GM21737 (cell line): ENCODE measurements at regions not wholly inside any gene's neighbourhood (a gene's known extent, or its start where the extent isn't known, plus 50 kb on each side); places are given as distances from the start of the nearest gene placed in this dataset.

Source experiments
- ATAC-seq: cut with Tn5 transposase; IDR thresholded peaks from one replicate; pipeline ENCODE4 v1.9.1; 2021; ENCODE audit warnings: mild to moderate bottlenecking, moderate library complexity; ENCODE audit not compliant: unreplicated experiment

DNA sequence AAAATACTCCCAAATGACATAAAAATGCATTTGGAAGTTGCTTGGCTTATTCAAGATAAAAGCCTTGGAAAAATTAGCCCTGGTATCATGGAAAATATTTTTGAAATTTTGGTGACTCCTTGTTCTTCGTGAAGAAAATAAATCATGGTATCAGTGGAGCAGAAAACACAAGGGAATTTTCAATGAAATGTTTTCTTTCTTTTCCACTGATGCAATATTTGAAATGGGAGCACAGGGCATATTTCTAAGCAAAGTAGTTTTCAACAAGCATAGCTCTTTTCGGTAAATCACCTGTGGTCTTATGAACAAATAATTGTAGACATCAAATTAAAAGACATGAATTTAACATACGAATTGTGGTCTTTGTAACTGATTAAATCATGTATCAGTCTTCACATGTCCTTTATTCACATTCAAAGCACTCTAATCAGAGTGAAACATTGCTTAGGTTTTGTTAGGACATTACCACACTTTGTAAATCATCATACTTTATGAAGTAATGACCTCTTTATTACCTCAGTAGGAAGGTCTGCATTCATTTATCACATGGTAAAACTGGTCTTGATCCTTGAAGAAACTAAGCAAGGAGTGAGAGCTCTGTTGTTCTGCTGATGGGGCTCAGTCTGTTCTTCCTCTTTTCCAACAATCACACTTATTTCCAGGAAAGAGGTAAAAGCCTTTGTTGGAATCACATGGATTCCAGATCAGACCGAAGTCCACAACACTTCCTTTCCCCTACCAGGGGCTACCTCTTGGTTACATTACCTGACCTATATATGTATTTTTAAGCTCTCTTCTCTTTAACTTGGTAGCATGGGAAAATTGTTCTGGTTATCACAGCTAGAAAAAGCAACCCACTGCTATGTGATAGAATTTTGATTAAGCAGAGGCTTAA lies 413.5 kb upstream of the THBS1 start:
- no peak for ATAC-seq

DNA sequence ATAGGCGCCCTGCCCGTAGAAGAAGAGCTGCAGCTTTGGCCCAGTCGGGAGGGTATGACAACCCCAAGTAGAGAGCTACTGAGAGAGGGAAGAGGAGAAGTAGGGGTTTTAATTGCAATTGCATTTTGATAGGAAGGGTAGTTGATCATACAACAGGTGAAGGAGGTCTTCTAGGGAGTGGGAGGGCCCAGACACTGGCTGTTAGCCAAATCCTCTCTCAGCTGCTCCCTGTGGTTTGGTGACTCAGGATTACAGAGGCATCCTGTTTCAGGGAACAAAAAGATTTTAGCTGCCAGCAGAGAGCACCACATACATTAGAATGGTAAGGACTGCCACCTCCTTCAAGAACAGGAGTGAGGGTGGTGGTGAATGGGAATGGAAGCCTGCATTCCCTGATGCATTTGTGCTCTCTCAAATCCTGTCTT lies 408.9 kb upstream of the THBS1 start:
- ATAC-seq: no peak

DNA sequence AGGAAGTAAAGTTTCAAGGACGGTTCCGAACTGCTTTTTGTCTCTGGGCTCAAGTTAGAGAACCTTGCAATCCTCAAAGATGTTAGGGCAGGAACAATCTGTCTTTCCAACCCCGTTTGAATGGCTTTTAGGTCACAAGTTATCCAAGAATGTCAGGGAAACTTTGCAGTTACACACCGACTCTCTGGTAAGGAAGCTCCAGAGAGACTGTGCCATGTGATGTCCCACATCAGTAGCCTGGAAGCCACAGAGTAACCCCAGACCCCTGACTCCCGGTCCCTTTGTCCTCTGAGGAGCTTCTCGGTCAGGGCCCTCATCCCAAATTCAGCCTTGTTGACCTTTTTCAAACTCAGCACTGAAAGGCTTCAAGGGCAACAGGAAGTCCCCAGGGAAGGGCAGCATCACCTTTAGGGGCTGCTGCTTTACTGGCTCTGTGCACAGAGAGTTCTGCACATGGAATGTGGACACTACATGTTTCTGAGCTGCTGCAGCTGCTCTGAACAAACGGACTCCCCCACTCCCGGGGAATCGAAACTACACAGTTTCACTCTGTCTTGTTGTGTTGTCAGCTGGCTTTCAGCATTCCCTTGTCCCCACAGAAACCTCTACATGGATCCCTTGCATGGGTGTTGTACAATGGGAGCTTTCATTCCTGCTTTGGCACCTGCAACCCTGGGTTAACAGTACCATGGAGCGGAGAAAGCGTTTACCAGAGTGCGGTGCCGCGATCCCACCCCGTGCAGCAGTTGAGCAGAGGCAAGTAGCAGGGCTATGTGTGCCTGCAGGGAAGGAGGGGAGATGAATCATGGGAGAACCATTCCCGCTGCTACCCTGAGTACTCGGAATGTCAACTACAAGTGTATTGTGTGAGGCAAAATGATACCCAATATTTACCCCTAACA lies 408.2 kb upstream of the THBS1 start:
- ATAC-seq: no peak

DNA sequence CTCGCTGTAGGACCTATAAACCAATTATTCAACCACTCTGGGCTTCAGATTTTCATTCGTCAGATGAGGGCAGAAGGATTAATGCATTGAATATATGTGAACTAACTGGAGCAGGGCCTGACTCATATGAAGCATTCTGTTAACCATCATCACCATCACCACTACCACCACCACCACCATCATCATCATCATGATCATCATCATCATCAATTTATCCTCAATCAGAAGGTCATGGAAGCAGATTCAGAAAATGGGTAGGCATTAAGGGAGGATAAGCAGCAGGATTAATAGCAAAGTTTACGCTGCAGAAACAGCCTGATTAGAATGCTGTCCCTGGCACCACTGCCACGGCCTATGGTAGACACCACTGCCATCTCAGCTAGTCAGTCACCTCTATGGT lies 407.5 kb upstream of the THBS1 start:
- no peak for ATAC-seq

DNA sequence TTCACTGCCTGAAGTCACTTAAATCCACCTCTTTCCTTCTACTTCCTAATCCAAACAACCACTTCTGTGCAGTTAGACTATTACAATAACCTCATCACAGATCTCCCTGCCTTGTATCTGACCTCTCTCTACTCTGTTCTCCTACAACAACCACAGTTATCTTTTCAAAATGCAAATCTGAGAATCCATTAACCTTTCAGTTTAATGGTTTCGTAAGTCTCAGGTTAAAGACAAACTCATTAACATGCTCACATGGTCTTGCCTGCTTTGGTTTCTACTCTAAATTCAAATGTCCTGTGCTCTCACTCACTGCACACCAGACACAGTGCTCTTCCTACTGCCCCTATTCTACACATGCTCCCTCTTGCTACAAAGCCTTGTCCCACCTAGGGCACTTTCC lies 406.5 kb upstream of the THBS1 start:
- ATAC-seq: no peak

DNA sequence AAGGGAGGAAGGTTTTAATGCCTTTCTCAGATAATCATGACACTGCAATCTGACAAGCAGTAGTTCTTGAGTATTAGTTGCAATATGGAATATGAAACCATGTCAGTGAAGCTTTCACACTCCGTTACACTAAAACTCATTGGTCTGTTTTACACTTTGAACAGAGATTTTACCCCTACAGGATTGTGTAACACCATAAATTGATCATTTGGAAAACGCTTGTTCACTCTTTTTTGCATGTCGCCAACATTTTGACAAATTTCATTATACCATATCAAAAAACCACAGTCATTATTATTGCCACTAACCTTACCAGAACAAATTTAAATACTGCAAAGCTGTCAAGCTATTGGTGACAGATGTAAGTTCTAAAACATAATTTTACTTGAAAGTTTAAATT lies 404.8 kb upstream of the THBS1 start:
- ATAC-seq: no peak

DNA sequence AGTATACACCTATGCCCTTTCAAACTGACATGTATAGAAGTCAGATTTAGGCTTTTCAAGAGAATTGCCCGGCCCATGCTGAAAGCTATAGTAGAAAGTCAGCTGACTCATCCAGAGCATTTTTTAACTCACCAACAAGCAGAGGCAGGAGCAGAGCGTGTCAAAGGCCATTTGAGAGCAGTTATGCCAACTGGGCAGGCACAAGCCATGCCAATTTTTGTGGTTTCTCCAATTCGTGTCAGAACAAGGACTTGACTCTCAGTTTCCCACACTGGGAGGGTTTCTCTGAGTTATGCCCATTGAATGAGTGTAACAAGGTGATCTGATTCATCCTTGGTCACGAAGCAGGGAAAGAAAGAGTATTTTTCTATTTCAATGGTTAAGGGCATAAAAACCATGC lies 403.3 kb upstream of the THBS1 start:
- ATAC-seq: no peak

DNA sequence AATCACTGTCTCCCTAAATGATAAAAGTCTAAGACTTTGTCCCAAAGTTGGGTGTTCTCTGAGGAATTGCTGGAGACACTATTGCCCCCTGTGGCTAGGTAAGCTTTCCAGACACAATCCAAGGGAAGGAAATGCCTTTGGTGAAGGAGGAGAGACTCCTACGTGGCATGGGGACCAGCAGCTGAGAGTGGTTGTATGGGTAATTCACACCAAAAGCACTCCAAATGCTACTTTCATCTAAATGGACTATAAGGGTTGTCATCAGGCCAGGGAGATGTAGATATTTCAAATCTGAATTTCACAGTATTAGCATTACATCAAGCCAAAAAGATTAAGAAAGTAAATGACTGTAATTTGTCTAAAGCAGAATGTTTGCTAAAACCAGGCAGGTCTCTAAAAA lies 400.8 kb upstream of the THBS1 start:
- ATAC-seq: no peak

DNA sequence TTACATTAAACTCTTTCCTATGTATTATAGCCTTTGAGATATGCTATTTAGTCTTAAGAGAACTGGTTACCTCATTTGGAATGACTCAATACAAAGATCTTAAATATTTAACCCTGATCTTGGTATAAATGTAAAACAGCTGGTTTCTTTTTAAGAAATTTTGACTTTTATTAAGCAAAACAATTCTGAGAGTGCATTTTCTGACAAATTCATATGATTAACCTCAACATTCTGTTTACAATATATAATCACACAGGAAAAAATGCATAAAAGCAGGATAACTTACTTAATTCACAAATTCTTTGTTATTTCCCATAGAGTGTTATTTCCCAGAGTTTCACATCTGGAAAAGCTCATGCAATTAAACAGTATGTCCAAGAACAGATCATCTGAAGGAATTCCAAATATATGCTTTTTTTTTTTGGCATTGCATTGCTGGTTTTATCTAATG lies 400.4 kb upstream of the THBS1 start:
- no peak for ATAC-seq

DNA sequence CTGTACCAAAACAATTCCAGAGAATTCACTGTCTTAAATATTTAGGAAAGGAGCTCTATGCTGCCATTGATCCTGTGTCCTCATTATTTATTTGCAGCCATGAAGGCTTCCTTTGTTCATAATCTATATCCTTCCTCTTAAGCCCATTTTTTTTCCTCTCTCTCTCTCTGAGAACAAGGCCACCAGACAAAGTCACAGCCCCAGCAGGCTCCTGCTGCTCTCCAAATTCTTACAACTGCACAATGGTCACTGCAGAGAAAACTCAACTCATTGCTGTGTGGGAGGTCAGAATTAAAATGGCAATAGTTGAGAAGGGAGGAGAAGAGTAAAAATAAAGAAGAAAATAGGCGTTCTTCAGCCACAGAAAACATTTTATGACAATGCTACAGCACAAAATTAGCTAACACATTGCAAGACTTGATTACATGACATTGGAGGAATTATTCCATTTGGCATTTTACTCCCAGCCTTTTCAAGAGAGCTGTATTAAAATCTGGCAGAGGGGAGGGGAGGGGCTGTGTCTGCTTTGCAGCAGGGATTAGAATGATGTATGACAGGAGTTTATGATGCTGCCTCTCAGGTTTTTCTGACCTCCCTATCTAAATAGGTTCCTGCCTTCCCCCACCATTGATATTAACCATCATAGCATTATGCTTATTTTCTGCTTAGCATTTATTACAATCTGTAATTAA lies 399.7 kb upstream of the THBS1 start:
- ATAC-seq: no peak

DNA sequence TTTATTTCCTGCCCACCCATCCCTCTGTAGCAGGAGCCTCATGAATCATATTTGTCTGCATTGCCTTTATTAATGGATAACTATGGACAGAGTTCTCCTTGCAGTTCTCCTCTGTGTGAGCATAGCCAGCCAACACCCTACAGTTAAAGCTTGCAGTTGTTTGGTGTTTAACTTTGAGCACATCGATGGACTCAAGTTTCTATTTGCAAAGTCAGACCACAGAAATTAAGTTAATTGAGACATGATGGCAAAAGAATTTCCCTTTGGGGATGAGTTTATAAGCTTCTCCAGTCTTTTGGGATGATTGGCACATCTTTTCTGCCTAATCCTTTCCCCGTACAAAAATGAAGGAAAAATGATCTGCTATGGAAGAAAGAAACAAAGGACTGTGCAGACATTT lies 398.9 kb upstream of the THBS1 start:
- ATAC-seq: no peak

DNA sequence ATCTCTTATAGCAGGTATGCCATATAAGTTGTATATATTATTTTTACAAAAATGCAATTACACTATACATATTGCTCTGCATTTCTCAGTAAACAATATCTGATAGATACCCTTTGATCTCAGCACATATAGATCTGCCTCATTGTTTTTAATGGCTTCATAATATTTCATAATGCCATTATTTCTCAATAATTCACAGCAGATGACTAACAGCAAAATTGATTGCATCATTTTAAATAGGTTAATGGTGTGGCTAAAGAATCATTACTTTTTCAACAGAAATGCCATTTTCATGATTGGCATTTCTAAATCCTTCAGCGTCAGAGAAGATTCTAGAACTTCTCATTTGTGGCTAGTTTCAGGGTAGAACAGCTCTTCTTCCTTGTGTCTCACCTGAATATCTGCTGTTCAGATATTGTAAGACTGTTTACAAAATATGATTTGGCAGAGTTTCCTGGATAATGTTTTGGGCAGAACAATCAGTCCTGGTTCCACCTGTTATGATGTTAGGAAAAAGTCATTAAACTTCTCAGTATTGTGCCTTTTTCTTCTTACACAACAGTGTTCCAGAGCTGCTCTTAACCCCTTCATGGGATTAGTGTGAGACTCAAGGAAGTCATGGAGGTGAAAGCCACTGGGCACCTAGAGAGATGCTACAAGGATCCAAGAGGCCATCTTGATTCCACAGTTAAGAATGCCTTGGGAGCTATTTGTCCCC lies 397.6 kb upstream of the THBS1 start:
- no peak for ATAC-seq

DNA sequence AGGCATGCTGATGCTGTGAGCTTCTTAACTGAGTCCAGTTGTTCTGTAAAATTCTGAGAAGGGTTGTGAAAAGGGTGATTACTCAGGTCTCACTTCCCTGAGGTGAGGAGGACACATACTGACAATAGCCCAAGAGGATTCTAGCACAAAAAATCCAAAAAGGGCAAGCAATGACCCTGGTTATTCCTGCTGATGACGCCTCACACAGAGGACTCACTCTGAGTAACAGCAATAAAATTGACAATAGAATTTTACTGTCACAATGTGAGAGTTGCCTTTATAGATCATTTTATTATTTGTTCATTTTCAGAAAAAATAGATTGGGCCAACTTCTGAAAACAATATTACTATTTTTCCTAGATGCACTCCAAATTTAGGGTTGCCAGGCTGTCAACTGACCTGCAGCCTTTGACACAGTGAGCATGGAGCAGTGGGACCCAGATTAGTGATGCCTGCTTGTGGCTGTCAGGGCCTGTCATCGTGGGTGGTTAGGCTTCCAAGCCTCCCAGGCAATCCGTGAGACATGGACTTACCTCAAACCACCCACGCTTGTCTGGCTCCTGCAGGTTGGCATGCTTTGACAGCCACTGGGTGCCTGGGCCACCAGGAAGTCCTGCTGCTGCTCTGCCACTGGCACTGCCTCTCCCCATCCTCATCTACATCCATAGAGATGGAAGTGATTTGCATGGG lies 396.0 kb upstream of the THBS1 start:
- no peak for ATAC-seq

DNA sequence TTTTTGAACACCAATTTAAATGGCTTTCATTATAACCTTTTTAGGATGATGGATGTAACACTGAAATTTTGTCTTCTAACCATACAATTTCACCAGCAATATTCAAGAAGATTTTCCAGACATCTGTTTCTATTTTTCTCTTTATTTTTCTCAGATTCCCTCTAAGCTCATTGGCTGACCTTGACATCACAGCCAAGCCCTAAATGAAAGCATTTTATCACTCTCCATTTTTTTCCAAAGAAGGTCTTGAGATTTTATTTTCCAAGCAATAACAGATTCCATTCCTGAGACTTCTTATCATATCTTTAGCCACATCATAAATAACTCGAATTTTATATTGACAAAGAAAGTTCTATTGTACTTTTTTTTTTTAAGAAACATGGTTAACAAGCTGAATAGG lies 392.6 kb upstream of the THBS1 start:
- ATAC-seq: no peak

DNA sequence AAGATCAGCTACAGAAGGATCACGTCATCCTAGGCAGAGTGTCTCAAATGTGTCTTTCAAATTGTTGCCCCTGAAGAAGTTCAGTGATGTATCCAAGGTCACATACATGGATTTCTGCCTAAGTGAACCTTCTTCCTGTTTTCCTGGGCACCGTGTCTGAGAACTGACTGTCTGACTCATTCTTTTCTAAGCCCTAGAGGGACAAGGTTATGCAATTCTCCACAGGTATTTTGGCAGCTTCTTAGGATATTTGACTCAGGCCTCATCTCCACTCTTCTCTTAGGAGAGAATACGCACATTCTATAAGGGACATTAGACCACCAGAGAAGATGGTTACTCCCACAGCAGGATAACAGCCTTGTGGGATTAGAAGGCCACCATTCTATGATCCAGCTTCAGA lies 391.9 kb upstream of the THBS1 start:
- no peak for ATAC-seq

DNA sequence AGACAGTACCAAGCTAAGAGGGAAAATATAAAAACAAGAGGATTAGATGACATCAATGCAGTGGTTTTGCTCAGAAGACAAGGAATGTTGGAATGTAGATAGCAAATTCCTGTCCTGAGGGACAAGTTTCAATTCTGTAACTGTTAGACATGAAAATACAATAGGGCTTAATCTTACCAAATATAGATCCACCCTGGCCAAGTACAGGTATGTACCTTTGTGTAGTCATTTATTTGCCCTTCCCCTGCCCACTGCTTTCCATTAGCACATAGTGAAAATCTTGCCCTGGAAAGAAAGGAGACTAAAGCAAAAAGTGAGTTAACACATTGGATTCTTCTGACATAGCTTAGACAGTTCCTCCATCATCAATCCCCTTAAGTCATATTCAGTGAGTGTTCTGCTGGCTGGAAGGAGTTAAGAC lies 389.0 kb upstream of the THBS1 start:
- ATAC-seq: no peak

DNA sequence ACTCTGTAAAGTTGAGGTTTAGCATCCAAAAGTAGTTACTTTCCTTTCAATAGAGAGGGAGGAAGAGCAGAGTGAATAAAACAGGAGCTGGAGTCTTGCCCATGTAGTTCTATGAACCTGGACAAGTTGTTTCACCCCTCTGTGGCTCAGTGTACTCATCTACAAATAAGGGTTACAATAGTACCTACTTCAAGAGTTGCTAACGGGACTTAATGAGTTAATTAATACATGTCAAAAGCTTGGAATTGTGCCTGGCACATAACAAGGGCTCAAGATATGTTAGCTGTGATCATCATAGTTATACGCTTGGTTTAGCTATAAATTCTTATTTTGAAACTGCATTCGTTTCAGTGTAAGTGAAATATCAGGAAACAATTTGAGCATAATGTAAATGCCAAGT lies 388.5 kb upstream of the THBS1 start:
- no peak for ATAC-seq

DNA sequence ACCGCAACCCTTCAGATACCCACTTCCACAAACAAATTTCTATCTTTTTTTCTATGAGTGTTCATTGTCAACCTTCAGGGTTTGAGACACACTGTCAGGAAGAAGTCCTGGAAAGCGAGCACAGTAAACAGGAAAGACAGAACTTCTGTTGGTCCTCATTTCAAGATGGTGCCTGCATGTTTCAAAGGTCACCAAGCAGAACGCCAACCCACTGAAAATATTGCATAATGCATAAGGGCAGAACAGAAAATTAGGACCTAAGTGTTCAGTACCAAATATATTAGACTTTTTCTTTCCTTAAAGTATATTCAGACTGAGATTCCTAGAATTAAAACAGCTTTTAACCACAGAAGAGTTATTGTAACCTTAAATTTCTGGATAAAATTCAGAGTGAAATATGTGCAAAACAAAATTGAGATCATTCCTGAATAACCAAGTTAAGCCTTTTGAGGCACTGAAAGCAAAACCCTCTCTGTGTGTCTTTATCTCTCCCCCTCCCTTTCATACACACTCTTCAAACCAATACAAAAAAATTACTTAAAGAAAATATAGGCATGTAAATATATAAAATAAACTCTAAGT lies 387.8 kb upstream of the THBS1 start:
- no peak for ATAC-seq

DNA sequence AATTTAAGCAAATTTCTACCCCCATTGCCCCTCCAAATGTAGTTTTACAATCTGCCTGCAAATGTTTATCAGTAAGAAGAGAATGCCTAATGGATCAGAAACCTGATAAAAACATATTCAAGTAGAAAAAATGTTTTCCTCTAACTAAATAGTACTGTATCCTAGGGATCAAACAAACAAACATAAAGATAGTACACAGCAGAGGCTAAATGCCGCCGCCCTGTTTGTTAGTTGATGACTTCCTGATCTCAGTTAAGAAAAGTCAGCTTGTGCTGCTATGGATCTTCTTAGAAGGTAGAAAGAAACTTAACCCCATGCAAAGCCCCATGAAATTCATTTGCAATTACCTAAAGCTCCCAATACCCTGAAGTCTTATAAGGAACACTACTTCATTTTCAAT lies 387.3 kb upstream of the THBS1 start:
- no peak for ATAC-seq
